ENCODE measurements at regions not wholly inside any gene's neighbourhood (a gene's known extent, or its start where the extent isn't known, plus 50 kb on each side); places are given as distances from the start of the nearest gene placed in this dataset.
"Not testable (repeated sequence)": the region's sequence is repeated elsewhere in the genome, so short reads cannot be mapped to it uniquely, and the experiment has no call there.

DNA sequence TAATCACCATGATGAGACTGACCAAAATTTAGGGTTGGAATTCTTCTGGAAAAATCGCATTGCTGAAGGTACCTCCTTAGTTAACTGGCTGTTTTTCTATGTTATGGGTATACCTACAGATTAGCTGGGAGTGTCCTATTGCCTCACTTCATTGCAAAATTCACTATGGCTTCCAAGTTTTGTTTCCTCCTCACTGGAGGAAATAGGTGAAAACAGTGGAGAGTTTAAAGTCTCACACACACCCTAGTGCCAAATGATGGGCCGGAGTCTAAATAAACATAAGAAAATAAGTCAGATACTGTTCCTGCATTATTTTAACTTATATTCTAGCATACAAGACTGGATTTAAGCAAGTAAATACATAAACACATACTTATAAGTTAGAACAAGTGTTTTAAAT is 98.2 kb downstream of the AHR start:
- no peak for DNase-seq

DNA sequence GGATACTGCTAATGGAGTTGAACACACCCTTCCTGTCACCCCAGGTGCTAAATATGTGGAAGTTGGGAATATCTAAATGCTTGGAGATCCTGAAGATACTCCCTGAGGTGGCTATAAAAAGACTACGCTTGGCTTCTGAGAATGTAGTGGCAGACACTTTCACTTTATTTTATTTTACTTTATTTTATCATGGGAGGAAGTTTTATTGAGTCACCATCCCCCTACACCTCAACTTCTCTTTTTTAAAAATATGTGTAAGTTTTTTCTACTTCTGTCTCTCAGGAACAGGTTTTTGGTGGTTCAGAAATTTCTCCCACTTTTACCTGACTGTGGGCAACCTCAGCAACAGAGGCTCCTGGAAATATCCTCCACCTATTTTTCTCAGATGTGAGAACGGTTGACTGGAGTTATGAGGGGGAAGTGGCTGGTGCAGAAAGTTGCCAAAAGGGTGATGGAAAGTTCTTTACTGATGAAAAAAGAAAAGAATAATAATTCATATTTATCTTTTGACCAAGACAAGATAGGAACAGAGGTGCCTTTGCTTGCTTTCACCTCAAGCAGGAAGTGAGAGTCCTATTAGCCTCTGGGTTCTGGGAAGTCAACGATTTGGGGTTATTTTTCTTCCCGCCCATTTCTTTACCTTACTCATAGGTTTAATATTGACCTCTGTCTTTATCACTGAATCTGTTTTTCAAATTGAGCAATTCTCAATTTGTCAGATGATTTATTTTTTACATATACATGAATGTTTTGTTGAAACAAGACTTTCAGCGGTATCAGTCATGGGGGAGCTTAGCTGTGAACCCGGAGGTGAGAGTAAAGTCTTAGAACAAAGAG is 103.6 kb downstream of the AHR start:
- ATAC-seq (peak; percentile 82 to 83), DNase-seq (no peak)

More for the DNA sequence above, 98.2 kb downstream of the AHR start:
- Mint-ChIP-seq H3K36me3 (ENCODE audit: insufficient read depth) (peaks cover 5% of the 10 kb centered on the region), H3K4me1 (ENCODE audit: low read depth) (peaks cover 14% of the 10 kb centered on the region), H3K4me3 (no peak overlapping the region), H3K27me3 (ENCODE audit: low read depth) (peaks cover 5% of the 10 kb centered on the region), H3K9me3 (peaks cover 18% of the 10 kb centered on the region)
- ATAC-seq = no peak

DNA sequence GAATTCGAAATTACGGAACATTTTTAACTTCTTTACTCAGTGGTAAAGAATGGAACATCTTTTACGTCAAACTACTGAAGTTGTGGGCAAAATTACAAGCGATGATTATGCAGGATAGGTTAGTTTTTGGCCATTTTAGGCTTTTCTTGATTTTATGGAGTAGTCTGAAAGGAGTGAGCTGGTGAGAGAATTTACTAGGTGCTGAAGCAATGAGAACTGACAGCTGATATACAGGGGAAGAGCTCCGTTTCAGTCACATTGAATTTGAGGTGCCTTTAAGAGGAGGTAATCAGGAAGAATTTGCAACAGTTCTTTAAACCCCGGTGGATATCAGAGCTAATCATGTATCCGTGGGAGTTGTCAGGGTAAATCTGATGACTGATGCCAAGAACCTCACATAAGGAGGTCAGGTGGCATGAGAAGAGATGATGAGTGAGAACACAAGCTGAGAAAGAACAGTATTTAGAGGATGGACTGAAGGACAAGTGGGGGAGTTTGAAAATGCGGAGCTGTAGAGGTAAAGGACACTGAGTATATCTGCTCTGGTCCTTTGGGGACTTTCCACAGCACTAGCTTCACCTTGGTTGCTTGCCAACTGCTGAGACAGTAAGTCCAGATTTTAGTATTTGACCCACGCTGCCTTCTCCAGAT is 104.3 kb downstream of the AHR start:
- Mint-ChIP-seq H3K4me3 (peak overlapping the region; percentile 71), H3K36me3 (ENCODE audit: insufficient read depth) (no peaks in the 10 kb centered on the region), H3K9me3 (no peaks in the 10 kb centered on the region), H3K27me3 (ENCODE audit: low read depth) (peaks cover 5% of the 10 kb centered on the region), H3K4me1 (ENCODE audit: low read depth) (peaks cover 25% of the 10 kb centered on the region)
- DNase-seq (no peak), ATAC-seq (peak; percentile 62 to 69)

More for the DNA sequence above, 103.6 kb downstream of the AHR start:
- Mint-ChIP-seq H3K27me3 (ENCODE audit: low read depth) (peaks cover 5% of the 10 kb centered on the region), H3K36me3 (ENCODE audit: insufficient read depth) (no peaks in the 10 kb centered on the region), H3K4me1 (ENCODE audit: low read depth) (peaks cover 25% of the 10 kb centered on the region), H3K4me3 (peak overlapping the region; percentile 71), H3K9me3 (no peaks in the 10 kb centered on the region)

DNA sequence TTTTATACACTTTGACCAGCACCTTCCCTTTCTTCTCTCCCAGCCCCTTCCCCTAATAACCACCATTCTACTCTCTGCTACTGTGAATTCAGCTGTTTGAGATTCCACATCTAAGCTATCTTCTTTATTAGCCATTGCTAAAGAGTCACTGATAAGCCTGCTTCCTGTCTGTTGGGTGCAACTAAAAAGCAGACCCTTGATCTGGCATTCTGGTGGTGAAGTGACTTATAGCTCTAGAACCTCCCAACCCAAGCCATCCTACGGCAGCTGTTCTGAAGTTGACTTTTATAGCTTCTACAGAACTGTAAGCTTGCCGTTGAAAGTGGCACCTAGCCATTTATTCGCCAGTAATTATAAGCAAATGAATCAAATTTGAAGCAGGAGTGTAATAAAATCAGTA is 105.6 kb downstream of the AHR start:
- Mint-ChIP-seq H3K36me3 (ENCODE audit: insufficient read depth) (no peaks in the 10 kb centered on the region), H3K4me1 (ENCODE audit: low read depth) (peaks cover 25% of the 10 kb centered on the region), H3K4me3 (no peak overlapping the region), H3K27me3 (ENCODE audit: low read depth) (peaks cover 5% of the 10 kb centered on the region), H3K9me3 (no peaks in the 10 kb centered on the region)
- DNase-seq = no peak
- ATAC-seq = no peak

DNA sequence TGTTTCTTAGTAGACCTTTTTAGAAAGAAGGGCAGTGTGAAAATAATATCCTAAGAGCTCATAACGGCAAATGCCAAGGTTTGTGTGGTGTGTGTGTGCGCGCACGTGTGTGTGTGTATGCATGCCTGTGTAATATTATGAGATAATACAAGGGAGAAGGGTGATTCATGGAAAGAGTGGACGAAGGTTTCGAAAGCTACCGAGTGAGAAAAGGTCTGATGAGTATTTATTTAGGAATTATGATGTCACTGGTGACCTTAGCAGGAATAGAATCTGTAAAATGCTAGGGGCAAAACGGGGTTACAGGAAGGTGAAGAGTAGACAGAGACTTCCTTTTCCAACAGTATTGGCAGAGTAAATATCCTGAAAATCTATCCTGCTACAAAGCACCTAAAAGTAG is 107.3 kb downstream of the AHR start:
- no peak for ATAC-seq
- Mint-ChIP-seq H3K4me1 (ENCODE audit: low read depth) (peaks cover 19% of the 10 kb centered on the region), H3K4me3 (no peak overlapping the region), H3K27me3 (ENCODE audit: low read depth) (peaks cover 5% of the 10 kb centered on the region), H3K36me3 (ENCODE audit: insufficient read depth) (no peaks in the 10 kb centered on the region), H3K9me3 (no peaks in the 10 kb centered on the region)
- no peak for DNase-seq

DNA sequence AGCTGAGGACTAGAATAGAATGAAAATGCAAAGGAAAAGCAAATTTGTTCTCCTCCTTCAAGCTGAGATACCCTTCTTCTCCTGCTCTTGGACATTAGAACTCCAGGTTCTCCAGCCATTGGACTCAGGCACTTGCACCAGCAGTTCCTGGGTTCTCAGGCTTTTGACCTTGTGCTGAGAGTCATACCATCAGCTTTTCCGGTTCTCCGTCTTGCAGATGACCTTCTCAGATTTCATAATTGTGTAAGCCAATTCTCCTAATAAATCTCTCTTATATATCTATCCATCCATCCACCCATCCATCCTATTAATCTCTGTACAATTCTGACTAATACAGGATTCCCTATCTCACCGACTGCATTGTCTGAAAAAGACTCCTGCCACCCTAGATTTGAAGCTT is 108.3 kb downstream of the AHR start:
- ATAC-seq (no peak), DNase-seq (no peak)
- Mint-ChIP-seq H3K27me3 (ENCODE audit: low read depth) (peaks cover 3% of the 10 kb centered on the region), H3K36me3 (ENCODE audit: insufficient read depth) (no peaks in the 10 kb centered on the region), H3K9me3 (no peaks in the 10 kb centered on the region), H3K4me3 (no peak overlapping the region), H3K4me1 (ENCODE audit: low read depth) (peaks cover 10% of the 10 kb centered on the region)

DNA sequence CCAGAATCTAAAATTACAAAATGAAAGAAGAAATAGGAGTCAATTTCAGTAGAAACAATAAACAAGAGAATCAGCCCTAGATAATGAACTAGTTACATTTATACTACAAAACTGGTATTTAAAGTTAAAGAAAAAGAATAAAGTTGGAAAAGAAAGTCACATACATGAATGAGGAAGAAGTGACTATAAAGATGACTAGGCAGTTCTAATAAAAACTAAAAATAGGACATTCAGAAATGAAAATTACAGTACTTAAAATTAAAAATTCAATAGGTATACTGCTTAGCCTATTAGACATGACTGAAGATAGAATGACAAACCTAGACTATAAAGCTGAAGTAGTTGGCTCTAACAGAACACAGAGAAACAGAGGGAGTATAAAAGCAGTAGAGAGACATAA is 108.8 kb downstream of the AHR start:
- H3K9me3 Mint-ChIP-seq = no peaks in the 10 kb centered on the region
- no peaks in the 10 kb centered on the region for H3K36me3 Mint-ChIP-seq (ENCODE audit: insufficient read depth)
- peaks cover 7% of the 10 kb centered on the region for H3K4me1 Mint-ChIP-seq (ENCODE audit: low read depth)
- no peak for DNase-seq
- no peak overlapping the region for H3K4me3 Mint-ChIP-seq
- no peak for ATAC-seq
- peaks cover 3% of the 10 kb centered on the region for H3K27me3 Mint-ChIP-seq (ENCODE audit: low read depth)

DNA sequence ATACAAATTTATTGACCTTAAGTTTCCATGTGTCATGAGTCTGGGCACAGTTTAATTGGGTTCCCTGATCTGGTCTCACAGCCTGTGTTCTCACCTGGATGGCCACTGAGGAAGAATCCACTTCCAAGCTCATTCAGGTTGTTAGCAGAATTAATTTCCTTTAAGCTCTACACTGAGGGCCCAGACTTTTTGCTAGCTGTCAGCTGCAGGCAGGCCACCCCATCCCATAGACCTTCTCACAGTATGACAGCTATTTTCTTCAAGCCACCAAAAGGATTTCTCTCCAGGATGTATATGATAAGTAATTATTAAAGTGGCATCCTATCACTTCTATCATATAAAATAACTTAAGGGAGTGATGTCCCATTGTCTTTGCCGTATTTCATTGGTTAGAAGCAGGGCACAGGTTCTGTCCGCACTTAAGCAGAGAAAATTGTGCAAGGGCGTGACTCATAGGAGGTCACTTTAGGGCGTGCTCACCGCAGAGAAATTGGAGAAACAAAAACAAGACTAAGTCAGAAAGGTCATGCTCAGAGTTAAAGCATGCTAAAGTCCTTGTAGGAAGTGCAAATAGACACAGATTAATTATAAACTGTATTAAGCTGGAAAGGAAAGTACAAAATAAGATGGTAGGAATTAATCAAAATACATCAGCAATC is 109.9 kb downstream of the AHR start:
- Mint-ChIP-seq H3K9me3 (no peaks in the 10 kb centered on the region), H3K4me3 (no peak overlapping the region), H3K27me3 (ENCODE audit: low read depth) (peaks cover 3% of the 10 kb centered on the region), H3K36me3 (ENCODE audit: insufficient read depth) (no peaks in the 10 kb centered on the region), H3K4me1 (ENCODE audit: low read depth) (no peaks in the 10 kb centered on the region)
- no peak for DNase-seq
- ATAC-seq = no peak

DNA sequence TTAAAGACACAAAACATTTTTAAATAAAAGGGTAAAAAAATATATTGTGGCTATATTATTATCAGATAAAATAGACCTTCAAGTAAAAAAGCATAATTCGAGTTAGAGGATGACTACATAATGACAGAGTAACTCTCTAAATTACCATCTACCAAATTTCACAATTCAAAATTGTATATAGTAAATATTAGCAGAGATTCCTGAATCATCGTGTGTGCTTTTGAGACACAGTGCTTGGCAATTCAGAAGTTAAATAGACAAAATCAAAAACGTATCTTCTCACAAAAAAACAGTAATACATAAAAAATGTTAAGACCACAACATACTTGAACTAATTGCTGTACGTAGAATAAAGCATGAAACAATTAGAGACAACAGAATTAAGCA is 110.4 kb downstream of the AHR start:
- no peaks in the 10 kb centered on the region for H3K9me3 Mint-ChIP-seq
- no peaks in the 10 kb centered on the region for H3K4me1 Mint-ChIP-seq (ENCODE audit: low read depth)
- no peak for DNase-seq
- H3K27me3 Mint-ChIP-seq (ENCODE audit: low read depth) = peaks cover 3% of the 10 kb centered on the region
- H3K4me3 Mint-ChIP-seq = no peak overlapping the region
- no peaks in the 10 kb centered on the region for H3K36me3 Mint-ChIP-seq (ENCODE audit: insufficient read depth)
- ATAC-seq = no peak

DNA sequence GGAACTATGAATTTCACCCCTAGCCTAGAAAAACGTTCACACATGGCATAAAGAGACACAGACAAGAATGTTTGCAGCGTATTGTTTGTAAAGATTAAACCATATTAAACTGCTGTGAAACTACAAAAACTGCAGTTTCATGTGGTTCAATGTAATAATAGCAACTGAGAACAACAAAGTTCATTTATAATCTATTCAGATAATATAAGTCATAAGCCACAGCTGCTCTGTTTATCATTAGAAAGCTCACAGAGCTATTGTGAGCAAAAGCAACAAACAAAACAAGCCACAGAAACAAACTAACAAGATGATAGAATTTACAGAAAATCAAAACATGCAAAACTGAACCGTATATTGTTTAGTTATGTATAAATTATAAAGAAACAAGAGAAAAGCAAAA is 113.5 kb downstream of the AHR start:
- no peak for ATAC-seq

DNA sequence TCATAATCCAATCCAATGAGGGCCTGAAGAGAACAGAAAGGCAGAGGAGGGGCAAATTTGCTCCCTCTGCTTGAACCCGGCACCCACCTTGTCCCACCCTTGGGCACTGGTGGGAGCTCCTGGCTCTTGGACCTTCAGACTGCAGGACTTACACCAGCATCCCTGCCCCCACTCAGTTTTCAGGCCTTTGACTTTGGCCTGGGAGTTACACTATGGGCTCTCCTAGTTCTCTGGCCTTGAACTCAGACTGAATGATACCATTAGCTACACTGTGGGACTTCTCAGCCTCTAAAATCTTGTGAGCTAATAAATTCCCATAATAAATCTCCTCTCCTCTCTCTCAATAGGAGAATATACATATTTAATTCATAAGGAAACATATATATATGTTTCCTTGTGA is 114.4 kb downstream of the AHR start:
- no peak for DNase-seq
- no peaks in the 10 kb centered on the region for H3K36me3 Mint-ChIP-seq (ENCODE audit: insufficient read depth)
- H3K4me3 Mint-ChIP-seq = no peak overlapping the region
- no peaks in the 10 kb centered on the region for H3K4me1 Mint-ChIP-seq (ENCODE audit: low read depth)
- no peaks in the 10 kb centered on the region for H3K9me3 Mint-ChIP-seq
- ATAC-seq = no peak
- no peaks in the 10 kb centered on the region for H3K27me3 Mint-ChIP-seq (ENCODE audit: low read depth)

More for the DNA sequence above, 113.5 kb downstream of the AHR start:
- H3K9me3 Mint-ChIP-seq = no peaks in the 10 kb centered on the region
- no peaks in the 10 kb centered on the region for H3K4me1 Mint-ChIP-seq (ENCODE audit: low read depth)
- no peaks in the 10 kb centered on the region for H3K27me3 Mint-ChIP-seq (ENCODE audit: low read depth)
- H3K36me3 Mint-ChIP-seq (ENCODE audit: insufficient read depth) = no peaks in the 10 kb centered on the region
- H3K4me3 Mint-ChIP-seq = no peak overlapping the region
- no peak for DNase-seq

DNA sequence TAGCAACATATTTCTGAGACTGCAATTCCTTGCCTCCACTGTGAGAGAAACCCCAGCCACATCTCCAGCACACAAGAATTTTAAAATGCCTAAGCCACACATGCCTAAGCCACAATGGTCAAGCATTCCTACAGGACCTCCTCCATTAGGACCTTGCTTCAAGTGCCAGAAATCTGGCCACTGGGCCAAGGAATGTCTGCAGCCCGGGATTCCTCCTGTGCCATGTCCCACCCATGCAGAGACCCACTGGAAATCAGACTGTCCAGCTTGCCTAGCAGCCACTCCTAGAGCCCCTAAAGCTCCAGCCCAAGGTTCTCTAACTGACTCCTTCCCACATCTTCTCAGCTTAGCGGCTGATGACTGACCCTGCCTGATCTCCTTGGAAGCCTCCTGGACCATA is 117.5 kb downstream of the AHR start:
- H3K4me1 Mint-ChIP-seq (ENCODE audit: low read depth) = no peaks in the 10 kb centered on the region
- DNase-seq (no peak), ATAC-seq (no peak)
- H3K36me3 Mint-ChIP-seq (ENCODE audit: insufficient read depth) = no peaks in the 10 kb centered on the region
- H3K9me3 Mint-ChIP-seq = no peaks in the 10 kb centered on the region
- H3K27me3 Mint-ChIP-seq (ENCODE audit: low read depth) = no peaks in the 10 kb centered on the region
- no peak overlapping the region for H3K4me3 Mint-ChIP-seq

DNA sequence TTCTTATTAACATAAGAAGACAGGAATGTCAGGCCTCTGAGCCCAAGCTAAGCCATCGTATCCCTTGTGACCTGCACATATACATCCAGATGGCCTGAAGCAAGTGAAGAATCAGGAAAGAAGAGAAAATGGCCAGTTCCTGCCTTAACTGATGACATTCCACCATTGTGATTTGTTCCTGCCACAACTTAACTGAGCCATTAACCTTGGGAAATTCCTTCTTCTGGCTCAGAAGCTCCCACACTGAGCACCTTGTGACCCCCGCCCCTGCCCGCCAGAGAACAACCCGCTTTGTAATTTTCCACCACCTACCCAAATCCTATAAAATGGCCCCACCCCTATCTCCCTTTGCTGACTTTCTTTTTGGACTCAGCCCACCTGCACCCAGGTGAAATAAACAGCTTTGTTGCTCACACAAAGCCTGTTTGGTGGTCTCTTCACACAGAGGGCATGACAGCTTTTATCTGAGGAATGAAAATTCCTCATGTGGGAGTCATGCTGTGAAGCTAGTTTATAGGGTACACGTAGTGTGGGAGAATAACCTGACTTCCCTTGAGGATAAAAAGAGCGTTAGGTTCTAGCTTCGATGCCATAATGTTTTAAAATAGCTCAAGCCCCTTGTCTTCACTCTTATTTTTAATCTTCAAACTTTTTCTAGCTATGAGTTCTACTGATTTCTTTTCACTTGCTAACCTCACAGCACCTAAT is 122.0 kb downstream of the AHR start:
- H3K4me3 Mint-ChIP-seq; H3K4me1 Mint-ChIP-seq (ENCODE audit: low read depth); H3K27me3 Mint-ChIP-seq (ENCODE audit: low read depth); ATAC-seq; DNase-seq; H3K9me3 Mint-ChIP-seq; H3K36me3 Mint-ChIP-seq (ENCODE audit: insufficient read depth): not testable (repeated sequence)

DNA sequence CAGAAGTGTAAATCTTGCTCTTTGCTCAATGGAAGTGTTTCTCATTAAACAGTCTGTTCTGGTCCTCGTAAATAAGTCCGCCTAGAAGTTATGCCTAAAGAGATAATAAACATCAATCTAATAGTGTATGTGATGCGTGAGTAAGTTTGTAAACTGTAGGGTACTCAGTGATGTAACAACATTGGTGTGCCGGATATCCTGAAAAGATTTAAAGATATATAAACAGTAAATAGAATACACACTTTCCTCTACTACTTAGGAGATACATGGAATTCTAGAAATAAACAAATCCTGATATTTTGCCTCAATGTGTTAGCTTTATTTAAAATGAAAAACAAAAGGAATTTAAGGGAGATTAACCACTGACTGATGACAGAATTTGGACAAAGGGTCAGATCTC is 123.5 kb downstream of the AHR start:
- Mint-ChIP-seq H3K9me3 (no peaks in the 10 kb centered on the region), H3K4me1 (ENCODE audit: low read depth) (no peaks in the 10 kb centered on the region), H3K4me3 (no peak overlapping the region), H3K27me3 (ENCODE audit: low read depth) (no peaks in the 10 kb centered on the region), H3K36me3 (ENCODE audit: insufficient read depth) (no peaks in the 10 kb centered on the region)
- ATAC-seq (no peak), DNase-seq (no peak)

All from activated T-cell treated with anti-CD3 and anti-CD28 coated beads, Interleukin-2, amount 50 U/mL, for 4 hours (primary cell).